ENCODE measurements at regions not wholly inside any gene's neighbourhood (a gene's known extent, or its start where the extent isn't known, plus 50 kb on each side); places are given as distances from the start of the nearest gene placed in this dataset.
A peak's percentile ranks its signal among the peaks of the same experiment; 100 is the strongest.

DNA sequence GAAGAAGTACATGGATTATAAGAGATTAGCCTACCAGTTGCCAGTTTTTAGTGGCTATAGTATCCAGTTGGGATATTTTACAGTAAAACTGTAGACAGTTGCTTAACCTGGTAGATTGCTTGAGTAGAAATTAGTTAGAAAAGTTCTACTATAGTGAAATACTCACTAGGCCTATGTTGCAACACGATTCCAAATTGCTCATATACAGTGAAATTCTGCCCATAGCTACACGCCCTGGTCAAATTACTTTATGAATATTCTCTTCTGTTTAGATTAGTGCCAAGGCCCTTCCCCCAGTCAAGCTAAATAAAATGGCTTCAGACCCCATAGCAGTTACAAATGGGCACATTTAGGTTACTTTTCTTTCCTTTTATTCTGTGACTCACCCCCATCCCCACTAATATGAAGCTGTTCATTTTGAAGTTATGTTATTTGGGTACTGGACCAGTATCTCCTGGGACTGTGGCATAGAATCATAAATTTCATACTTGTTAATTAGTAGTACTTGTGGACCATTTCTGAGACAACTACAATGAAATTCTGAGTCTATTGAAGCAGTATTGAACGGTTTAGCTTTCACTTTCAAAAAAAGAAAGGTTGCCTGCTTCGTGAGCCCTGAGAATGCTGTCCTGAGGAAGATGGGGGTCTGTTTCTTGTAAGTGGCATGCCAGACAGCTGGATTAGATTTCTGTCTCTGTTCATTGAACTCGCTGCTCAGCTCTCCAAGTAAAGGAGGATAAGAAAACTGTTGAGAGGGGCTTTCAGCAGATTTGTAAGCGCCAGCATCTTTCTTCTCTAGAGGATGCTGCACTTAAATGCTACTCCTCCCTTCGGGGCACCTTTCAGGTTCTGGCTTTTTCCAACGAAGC lies 65.8 kb upstream of the CFAP20DC start:
- intact Hi-C loops (cut with DNase I), result no loop called here
- no peak for DNase-seq
- ATAC-seq, result no peak

DNA sequence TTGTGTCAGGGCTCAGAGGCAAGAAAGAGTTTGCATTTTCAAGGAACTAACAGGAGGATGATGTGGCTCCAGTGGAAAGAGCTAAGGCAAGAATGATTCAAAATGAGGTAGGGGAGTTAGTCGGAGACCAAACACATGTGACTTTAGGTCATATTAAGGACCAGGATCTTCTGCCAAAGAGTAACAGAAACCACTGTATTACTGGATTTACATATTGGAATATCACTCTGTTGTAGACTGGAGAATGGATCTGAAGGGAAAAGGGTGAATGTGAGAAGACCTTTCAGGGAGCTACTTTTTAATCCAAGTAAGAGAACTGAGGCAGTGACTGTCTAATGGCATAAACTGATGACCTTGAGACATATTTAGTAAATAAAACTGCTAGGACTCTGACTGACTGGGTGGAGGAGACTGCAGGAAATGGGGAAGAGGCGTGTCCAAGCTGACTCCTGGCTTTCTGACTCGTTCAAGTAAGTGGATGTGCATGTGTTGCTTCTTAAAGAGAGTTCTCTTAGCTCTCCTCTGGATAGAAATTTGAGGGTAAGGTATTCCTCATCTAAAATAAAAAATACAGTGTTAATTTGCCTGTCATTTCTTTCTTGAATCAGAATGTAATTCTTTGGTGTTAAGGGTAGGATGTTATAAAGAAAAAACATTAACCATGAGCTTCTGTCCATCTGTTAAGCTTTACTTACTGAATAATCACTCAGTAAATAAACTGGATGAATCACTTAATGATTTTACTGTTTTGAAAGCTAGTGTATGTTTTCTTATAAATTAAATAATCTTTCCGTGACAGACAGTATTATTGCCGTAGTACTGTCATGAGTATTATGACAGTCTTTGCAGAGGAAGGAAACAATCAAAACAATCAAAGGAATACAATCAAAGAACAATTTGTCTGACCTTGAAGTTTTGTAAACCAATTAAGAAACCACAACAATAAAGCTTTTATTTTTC lies 58.3 kb upstream of the CFAP20DC start:
- intact Hi-C loops (cut with DNase I), result no loop called here
- DNase-seq, result no peak
- ATAC-seq, result no peak

DNA sequence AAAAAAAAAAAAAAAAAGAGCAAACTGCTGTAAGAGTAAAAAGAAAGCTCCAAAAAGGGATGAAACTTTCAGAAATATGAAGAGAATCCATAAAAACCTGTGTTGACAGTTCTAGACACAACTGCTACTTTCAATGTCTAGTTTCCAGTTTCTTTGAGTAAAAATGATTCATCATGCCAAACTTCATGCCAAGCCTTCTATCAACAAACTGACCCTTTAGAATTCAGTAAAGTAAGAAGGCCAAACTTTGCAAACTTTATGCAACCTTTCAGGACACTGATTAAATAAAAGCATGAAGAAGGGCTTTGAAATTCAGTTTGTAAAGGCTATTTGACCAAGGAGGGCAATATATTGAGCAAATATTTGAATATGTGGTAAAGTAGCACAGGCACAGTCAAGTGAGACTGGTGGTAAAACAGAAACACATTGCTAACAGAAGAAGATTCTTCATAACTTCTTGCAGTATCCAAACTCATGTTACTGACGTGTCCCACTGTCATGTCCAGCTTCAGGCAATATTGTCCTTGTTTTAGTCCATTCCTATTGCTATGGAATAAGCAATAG lies 56.3 kb upstream of the CFAP20DC start:
- DNase-seq (no peak), ATAC-seq (peak in 1 of 2 donors; percentile 32)
- intact Hi-C loops (cut with DNase I), result no loop called here

DNA sequence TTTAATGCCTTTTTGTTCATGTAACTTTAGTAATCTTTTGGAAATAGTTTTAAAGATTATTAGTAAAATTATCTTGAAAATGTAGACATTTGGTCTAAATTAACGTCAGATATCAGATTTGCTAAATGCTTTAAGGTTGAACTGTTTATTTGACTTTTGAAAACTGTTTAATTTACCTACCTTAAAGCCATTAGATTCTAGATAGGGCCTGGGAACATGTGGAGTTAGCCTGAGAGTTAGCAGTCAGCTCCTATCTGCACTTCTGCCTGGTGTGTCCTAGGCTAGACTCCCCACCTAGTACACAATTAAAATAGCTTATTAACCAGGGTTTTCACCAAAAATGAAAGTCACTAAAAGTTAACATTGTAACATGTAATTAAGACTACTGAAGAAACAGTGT lies 53.7 kb upstream of the CFAP20DC start:
- DNase-seq (no peak), ATAC-seq (no peak)
- intact Hi-C loops (cut with DNase I), result no loop called here

DNA sequence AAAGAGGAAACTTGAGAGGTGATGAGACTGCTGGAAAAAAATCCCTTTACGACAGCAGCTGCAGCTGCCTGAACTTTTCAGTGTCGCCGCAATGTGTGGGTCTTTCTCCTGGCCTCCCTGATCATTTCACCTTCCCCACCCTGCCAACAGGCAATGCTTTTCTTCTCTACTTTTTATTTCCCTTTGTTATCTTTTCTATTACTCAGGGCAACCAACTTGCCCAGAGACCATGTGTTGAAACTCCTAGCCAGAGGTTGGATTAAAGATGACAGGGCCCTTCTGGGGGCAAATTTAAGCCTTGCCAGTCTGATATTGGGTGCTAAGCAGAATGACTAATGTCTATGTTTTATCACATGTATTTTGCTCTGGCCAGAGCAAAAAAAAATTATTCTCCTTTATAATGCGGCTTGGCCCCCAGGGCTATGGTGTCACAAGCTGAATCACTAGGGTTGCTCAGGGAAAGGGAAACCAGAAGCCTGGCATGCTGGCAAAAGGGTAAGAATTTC lies 51.5 kb upstream of the CFAP20DC start:
- ATAC-seq, result no peak
- intact Hi-C loops (cut with DNase I), result no loop called here

More for the DNA sequence above, 51.5 kb upstream of the CFAP20DC start:
- DNase-seq, result no peak
